ENCODE measurements at regions not wholly inside any gene's neighbourhood (a gene's known extent, or its start where the extent isn't known, plus 50 kb on each side); places are given as distances from the start of the nearest gene placed in this dataset.
"Not testable (repeated sequence)": the region's sequence is repeated elsewhere in the genome, so short reads cannot be mapped to it uniquely, and the experiment has no call there.

GRCh38 chr4:117135634-117136354 is 50.4 kb upstream of the TRAM1L1 start:
- no peak for DNase-seq

- no peak for DNase-seq
Measured at GRCh38 chr4:117137145-117137544, 51.8 kb upstream of the TRAM1L1 start.

GRCh38 chr4:117138732-117139131 is 53.4 kb upstream of the TRAM1L1 start:
- not testable (repeated sequence) for DNase-seq

GRCh38 chr4:117154251-117154650 is 68.9 kb upstream of the TRAM1L1 start:
- no peak for DNase-seq

- DNase-seq = no peak
Measured at GRCh38 chr4:117156806-117157205, 71.4 kb upstream of the TRAM1L1 start.

- no peak for DNase-seq
Measured at GRCh38 chr4:117157360-117157759, 72.0 kb upstream of the TRAM1L1 start.

GRCh38 chr4:117162976-117163375 is 77.6 kb upstream of the TRAM1L1 start:
- no peak for DNase-seq

- no peak for DNase-seq
Measured at GRCh38 chr4:117164338-117164737, 79.0 kb upstream of the TRAM1L1 start.

GRCh38 chr4:117175369-117175768 is 90.0 kb upstream of the TRAM1L1 start:
- not testable (repeated sequence) for DNase-seq

- DNase-seq = no peak
Measured at GRCh38 chr4:117203231-117203630, 117.9 kb upstream of the TRAM1L1 start.

GRCh38 chr4:117210551-117210950 is 125.2 kb upstream of the TRAM1L1 start:
- DNase-seq = no peak

GRCh38 chr4:117224256-117224655 is 138.9 kb upstream of the TRAM1L1 start:
- DNase-seq = no peak

GRCh38 chr4:117225471-117225870 is 140.1 kb upstream of the TRAM1L1 start:
- no peak for DNase-seq

GRCh38 chr4:117227925-117228324 is 142.5 kb upstream of the TRAM1L1 start:
- DNase-seq = no peak

- no peak for DNase-seq
Measured at GRCh38 chr4:117239434-117239833, 154.1 kb upstream of the TRAM1L1 start.

- DNase-seq = no peak
Measured at GRCh38 chr4:117249333-117249732, 164.0 kb upstream of the TRAM1L1 start.

- no peak for DNase-seq
Measured at GRCh38 chr4:117264072-117264471, 178.7 kb upstream of the TRAM1L1 start.

GRCh38 chr4:117267317-117267716 is 181.9 kb upstream of the TRAM1L1 start:
- DNase-seq = no peak

- no peak for DNase-seq
Measured at GRCh38 chr4:117284736-117285135, 199.4 kb upstream of the TRAM1L1 start.

- no peak for DNase-seq
Measured at GRCh38 chr4:117293784-117294183, 208.4 kb upstream of the TRAM1L1 start.

GRCh38 chr4:117302226-117302625 is 216.8 kb upstream of the TRAM1L1 start:
- no peak for DNase-seq

GRCh38 chr4:117311215-117311614 is 225.8 kb upstream of the TRAM1L1 start:
- no peak for DNase-seq

GRCh38 chr4:117311989-117312388 is 226.6 kb upstream of the TRAM1L1 start:
- no peak for DNase-seq

GRCh38 chr4:117324851-117325491 is 239.6 kb upstream of the TRAM1L1 start:
- DNase-seq = no peak

- DNase-seq = no peak
Measured at GRCh38 chr4:117326091-117326490, 240.7 kb upstream of the TRAM1L1 start.

All from activated CD4-positive, alpha-beta T cell treated with anti-CD3 and anti-CD28 coated beads, Interleukin-10, Interleukin-2, amounts not matched to agents 100 ng/mL and 50 ng/mL, durations not matched to agents 16 hours and 8 hours (primary cell).